ENCODE measurements at regions not wholly inside any gene's neighbourhood (a gene's known extent, or its start where the extent isn't known, plus 50 kb on each side); places are given as distances from the start of the nearest gene placed in this dataset.

GRCh38 chr14:65937960-65938316 is 525.4 kb downstream of the FUT8 start:
- TF ChIP-seq EZH2phosphoT487 (conservative IDR thresholded peaks at IDR 0.05; ENCODE audit: low read length) = no peak
- TF ChIP-seq CTCF (IDR thresholded peaks at IDR 0.05; ENCODE audit: insufficient read depth, low read length, poor library complexity, severe bottlenecking) = no peak
- H3K9me3 ChIP-seq (ENCODE audit: insufficient read depth, low read length) = no peaks in the 10 kb centered on the region
- no peaks in the 10 kb centered on the region for H4K20me1 ChIP-seq (ENCODE audit: low read depth, low read length)
- no peak overlapping the region for H3K4me3 ChIP-seq (ENCODE audit: insufficient read depth, low read length, poor library complexity, severe bottlenecking)
- H3K4me2 ChIP-seq (ENCODE audit: low read depth, low read length, poor library complexity, severe bottlenecking) = no peak overlapping the region
- H3K79me2 ChIP-seq (ENCODE audit: insufficient read depth, low read length) = no peaks in the 10 kb centered on the region
- no peak overlapping the region for H2AFZ ChIP-seq (ENCODE audit: low read depth, low read length, severe bottlenecking)
- no peaks in the 10 kb centered on the region for H3F3A ChIP-seq (ENCODE audit: insufficient read depth)
- no peak overlapping the region for H3K9ac ChIP-seq (ENCODE audit: low read length)
- H3K27me3 ChIP-seq (ENCODE audit: low read length) = no peaks in the 10 kb centered on the region
- no peak overlapping the region for H3K27ac ChIP-seq (ENCODE audit: low read depth, low read length)
- H3K36me3 ChIP-seq (ENCODE audit: low read length) = no peaks in the 10 kb centered on the region
- H3K9me2 ChIP-seq (replicated peaks; ENCODE audit: insufficient read depth, low read length) = no peaks in the 10 kb centered on the region

- Histone ChIP-seq H3K9me3 (ENCODE audit: insufficient read depth, low read length) (no peaks in the 10 kb centered on the region), H3K27me3 (ENCODE audit: low read length) (no peaks in the 10 kb centered on the region), H4K20me1 (ENCODE audit: low read depth, low read length) (no peaks in the 10 kb centered on the region), H3K36me3 (ENCODE audit: low read length) (no peaks in the 10 kb centered on the region), H3K27ac (ENCODE audit: low read depth, low read length) (no peak overlapping the region), H2AFZ (ENCODE audit: low read depth, low read length, severe bottlenecking) (no peak overlapping the region), H3F3A (ENCODE audit: insufficient read depth) (no peaks in the 10 kb centered on the region), H3K79me2 (ENCODE audit: insufficient read depth, low read length) (no peaks in the 10 kb centered on the region), H3K4me2 (ENCODE audit: low read depth, low read length, poor library complexity, severe bottlenecking) (no peak overlapping the region), H3K4me3 (ENCODE audit: insufficient read depth, low read length, poor library complexity, severe bottlenecking) (no peak overlapping the region), H3K9me2 (replicated peaks; ENCODE audit: insufficient read depth, low read length) (no peaks in the 10 kb centered on the region), H3K9ac (ENCODE audit: low read length) (no peak overlapping the region)
- TF ChIP-seq CTCF (IDR thresholded peaks at IDR 0.05; ENCODE audit: insufficient read depth, low read length, poor library complexity, severe bottlenecking) (no peak), EZH2phosphoT487 (conservative IDR thresholded peaks at IDR 0.05; ENCODE audit: low read length) (no peak)
Measured at GRCh38 chr14:65938738-65939137, 526.2 kb downstream of the FUT8 start.

GRCh38 chr14:65939184-65939583 is 526.7 kb downstream of the FUT8 start:
- no peaks in the 10 kb centered on the region for H3K9me2 ChIP-seq (replicated peaks; ENCODE audit: insufficient read depth, low read length)
- TF ChIP-seq CTCF (IDR thresholded peaks at IDR 0.05; ENCODE audit: insufficient read depth, low read length, poor library complexity, severe bottlenecking) (no peak), EZH2phosphoT487 (conservative IDR thresholded peaks at IDR 0.05; ENCODE audit: low read length) (no peak)
- H3K27ac ChIP-seq (ENCODE audit: low read depth, low read length) = no peak overlapping the region
- no peaks in the 10 kb centered on the region for H3F3A ChIP-seq (ENCODE audit: insufficient read depth)
- H3K27me3 ChIP-seq (ENCODE audit: low read length) = no peaks in the 10 kb centered on the region
- no peak overlapping the region for H3K4me2 ChIP-seq (ENCODE audit: low read depth, low read length, poor library complexity, severe bottlenecking)
- H2AFZ ChIP-seq (ENCODE audit: low read depth, low read length, severe bottlenecking) = no peak overlapping the region
- no peaks in the 10 kb centered on the region for H3K79me2 ChIP-seq (ENCODE audit: insufficient read depth, low read length)
- H3K9me3 ChIP-seq (ENCODE audit: insufficient read depth, low read length) = no peaks in the 10 kb centered on the region
- no peak overlapping the region for H3K4me3 ChIP-seq (ENCODE audit: insufficient read depth, low read length, poor library complexity, severe bottlenecking)
- H4K20me1 ChIP-seq (ENCODE audit: low read depth, low read length) = no peaks in the 10 kb centered on the region
- no peaks in the 10 kb centered on the region for H3K36me3 ChIP-seq (ENCODE audit: low read length)
- no peak overlapping the region for H3K9ac ChIP-seq (ENCODE audit: low read length)

Data from SU-DHL-6 (cell line).